ENCODE measurements at regions not wholly inside any gene's neighbourhood (a gene's known extent, or its start where the extent isn't known, plus 50 kb on each side); places are given as distances from the start of the nearest gene placed in this dataset.

DNA sequence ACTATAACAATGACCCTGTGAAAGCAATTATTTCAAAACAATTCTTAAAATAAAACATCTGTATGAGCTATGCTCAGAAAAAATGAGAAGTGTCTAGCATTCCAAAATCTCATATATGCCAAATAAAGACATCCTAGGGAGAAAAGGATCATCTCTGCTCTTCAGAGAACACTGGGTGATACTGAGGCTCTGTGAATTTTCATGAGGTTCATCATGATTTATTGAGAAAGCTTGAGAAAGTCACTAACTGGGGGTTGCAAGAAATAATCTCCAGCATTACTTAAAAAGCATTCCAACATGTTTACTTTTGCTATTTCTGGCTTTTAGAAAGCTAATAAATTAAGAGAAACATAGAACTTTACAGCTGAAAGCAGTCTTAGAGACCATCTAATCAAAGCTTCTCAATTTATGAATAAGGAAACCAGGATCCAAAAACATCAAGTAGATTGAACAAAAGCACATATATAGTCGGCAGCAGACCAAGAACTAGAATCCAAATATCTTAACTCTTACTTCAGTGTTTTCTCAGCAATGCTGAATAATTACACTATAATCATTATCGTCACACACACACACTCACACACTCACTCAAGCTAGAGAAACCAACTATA is 372.8 kb downstream of the NR2F1-AS1 start:
- TF ChIP-seq POLR2AphosphoS5 (IDR thresholded peaks at IDR 0.05; ENCODE audit: low read depth) = no peak
- no peak for TF ChIP-seq GABPA (IDR thresholded peaks at IDR 0.05; ENCODE audit: low read depth)
- TF ChIP-seq, protein P1, sequence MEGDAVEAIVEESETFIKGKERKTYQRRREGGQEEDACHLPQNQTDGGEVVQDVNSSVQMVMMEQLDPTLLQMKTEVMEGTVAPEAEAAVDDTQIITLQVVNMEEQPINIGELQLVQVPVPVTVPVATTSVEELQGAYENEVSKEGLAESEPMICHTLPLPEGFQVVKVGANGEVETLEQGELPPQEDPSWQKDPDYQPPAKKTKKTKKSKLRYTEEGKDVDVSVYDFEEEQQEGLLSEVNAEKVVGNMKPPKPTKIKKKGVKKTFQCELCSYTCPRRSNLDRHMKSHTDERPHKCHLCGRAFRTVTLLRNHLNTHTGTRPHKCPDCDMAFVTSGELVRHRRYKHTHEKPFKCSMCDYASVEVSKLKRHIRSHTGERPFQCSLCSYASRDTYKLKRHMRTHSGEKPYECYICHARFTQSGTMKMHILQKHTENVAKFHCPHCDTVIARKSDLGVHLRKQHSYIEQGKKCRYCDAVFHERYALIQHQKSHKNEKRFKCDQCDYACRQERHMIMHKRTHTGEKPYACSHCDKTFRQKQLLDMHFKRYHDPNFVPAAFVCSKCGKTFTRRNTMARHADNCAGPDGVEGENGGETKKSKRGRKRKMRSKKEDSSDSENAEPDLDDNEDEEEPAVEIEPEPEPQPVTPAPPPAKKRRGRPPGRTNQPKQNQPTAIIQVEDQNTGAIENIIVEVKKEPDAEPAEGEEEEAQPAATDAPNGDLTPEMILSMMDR (IDR thresholded peaks at IDR 0.05; ENCODE audit: insufficient read depth, low read length) = no peak
- TF ChIP-seq, protein P2, sequence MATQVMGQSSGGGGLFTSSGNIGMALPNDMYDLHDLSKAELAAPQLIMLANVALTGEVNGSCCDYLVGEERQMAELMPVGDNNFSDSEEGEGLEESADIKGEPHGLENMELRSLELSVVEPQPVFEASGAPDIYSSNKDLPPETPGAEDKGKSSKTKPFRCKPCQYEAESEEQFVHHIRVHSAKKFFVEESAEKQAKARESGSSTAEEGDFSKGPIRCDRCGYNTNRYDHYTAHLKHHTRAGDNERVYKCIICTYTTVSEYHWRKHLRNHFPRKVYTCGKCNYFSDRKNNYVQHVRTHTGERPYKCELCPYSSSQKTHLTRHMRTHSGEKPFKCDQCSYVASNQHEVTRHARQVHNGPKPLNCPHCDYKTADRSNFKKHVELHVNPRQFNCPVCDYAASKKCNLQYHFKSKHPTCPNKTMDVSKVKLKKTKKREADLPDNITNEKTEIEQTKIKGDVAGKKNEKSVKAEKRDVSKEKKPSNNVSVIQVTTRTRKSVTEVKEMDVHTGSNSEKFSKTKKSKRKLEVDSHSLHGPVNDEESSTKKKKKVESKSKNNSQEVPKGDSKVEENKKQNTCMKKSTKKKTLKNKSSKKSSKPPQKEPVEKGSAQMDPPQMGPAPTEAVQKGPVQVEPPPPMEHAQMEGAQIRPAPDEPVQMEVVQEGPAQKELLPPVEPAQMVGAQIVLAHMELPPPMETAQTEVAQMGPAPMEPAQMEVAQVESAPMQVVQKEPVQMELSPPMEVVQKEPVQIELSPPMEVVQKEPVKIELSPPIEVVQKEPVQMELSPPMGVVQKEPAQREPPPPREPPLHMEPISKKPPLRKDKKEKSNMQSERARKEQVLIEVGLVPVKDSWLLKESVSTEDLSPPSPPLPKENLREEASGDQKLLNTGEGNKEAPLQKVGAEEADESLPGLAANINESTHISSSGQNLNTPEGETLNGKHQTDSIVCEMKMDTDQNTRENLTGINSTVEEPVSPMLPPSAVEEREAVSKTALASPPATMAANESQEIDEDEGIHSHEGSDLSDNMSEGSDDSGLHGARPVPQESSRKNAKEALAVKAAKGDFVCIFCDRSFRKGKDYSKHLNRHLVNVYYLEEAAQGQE (IDR thresholded peaks at IDR 0.05; ENCODE audit: insufficient replicate concordance, low read depth) = no peak
- no peak for TF ChIP-seq SPI1 (IDR thresholded peaks at IDR 0.05; ENCODE audit: borderline replicate concordance, low read depth)
- no peak overlapping the region for H3K27ac ChIP-seq (replicated peaks)
- H3K27me3 ChIP-seq (ENCODE audit: insufficient read depth, poor library complexity, severe bottlenecking) = no peaks in the 10 kb centered on the region
- no peak overlapping the region for H3K4me3 ChIP-seq (replicated peaks; ENCODE audit: insufficient read depth, low read length)
- DNase-seq (ENCODE audit: low read depth in 1 of 2, low spot score in 1 of 2) = no peak

DNA sequence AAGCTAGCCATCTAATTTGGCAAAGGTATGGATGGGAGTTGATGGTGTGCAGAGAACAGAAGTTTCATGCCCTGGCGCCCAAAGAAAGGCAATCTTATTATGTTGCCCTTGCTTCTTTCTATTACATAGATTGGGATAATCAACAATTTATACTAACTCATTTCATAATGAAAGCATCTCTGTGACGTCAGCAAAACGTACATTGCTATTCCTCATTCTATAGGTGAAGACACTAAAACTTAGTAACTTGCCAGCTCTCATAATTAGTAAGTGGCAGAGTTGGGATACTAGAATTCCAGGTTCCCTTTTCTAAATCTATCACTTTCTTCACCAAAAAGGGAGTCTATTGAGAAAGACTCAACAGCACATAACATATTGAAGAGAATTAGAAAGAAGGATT is 374.8 kb downstream of the NR2F1-AS1 start:
- H3K27ac ChIP-seq (replicated peaks) = no peak overlapping the region
- no peak for DNase-seq (ENCODE audit: low read depth in 1 of 2, low spot score in 1 of 2)
- no peak overlapping the region for H3K4me3 ChIP-seq (replicated peaks; ENCODE audit: insufficient read depth, low read length)
- TF ChIP-seq SPI1 (IDR thresholded peaks at IDR 0.05; ENCODE audit: borderline replicate concordance, low read depth) (no peak), POLR2AphosphoS5 (IDR thresholded peaks at IDR 0.05; ENCODE audit: low read depth) (no peak)
- TF ChIP-seq, protein P2 (IDR thresholded peaks at IDR 0.05; ENCODE audit: insufficient replicate concordance, low read depth) = no peak
- no peaks in the 10 kb centered on the region for H3K27me3 ChIP-seq (ENCODE audit: insufficient read depth, poor library complexity, severe bottlenecking)

DNA sequence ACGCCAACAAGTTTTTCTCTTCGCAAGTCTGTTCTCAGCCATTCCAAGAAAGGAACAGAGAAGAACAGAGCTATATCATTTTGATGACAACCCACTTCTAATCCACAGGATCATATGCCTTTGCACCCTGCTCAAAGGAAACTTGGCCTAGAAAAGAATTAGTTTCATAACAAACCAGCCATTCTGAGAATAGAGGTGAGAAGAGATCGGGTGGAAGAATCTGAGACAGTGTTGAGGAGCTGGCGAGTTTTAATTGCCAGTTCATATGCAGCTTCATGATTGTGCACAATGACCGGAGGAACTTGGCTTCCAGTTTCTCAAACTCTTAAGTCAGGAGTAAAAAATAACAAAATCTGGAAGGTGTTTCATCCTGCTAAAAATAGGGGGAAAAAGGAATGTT is 380.0 kb downstream of the NR2F1-AS1 start:
- no peak for DNase-seq (ENCODE audit: low read depth in 1 of 2, low spot score in 1 of 2)
- H3K27ac ChIP-seq (replicated peaks) = no peak overlapping the region
- no peak overlapping the region for H3K4me3 ChIP-seq (replicated peaks; ENCODE audit: insufficient read depth, low read length)
- H3K27me3 ChIP-seq (ENCODE audit: insufficient read depth, poor library complexity, severe bottlenecking) = no peaks in the 10 kb centered on the region
- TF ChIP-seq SPI1 (IDR thresholded peaks at IDR 0.05; ENCODE audit: borderline replicate concordance, low read depth) = no peak

DNA sequence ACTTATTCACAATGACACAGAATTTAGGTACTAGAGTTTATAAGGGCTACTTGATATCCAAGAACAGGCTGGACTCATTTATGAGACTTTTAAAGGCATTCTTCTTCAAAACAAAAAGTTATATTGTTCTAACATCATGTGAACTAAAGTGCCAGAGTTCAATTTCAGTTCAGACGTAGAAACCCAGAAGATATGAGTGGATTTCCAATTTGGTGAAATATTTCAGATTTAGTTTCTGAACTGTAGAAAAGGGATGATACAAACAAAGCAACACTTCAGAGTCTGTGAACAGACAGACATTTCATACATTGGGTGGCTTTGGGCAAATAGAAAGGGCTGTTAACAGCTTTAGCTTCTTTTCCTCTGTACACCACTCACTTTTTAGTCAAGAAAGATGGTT is 384.0 kb downstream of the NR2F1-AS1 start:
- no peaks in the 10 kb centered on the region for H3K27me3 ChIP-seq (ENCODE audit: insufficient read depth, poor library complexity, severe bottlenecking)
- H3K27ac ChIP-seq (replicated peaks) = no peak overlapping the region
- TF ChIP-seq GABPA (IDR thresholded peaks at IDR 0.05; ENCODE audit: low read depth) (no peak), SPI1 (IDR thresholded peaks at IDR 0.05; ENCODE audit: borderline replicate concordance, low read depth) (no peak), POLR2AphosphoS5 (IDR thresholded peaks at IDR 0.05; ENCODE audit: low read depth) (no peak)
- TF ChIP-seq, protein P1 (IDR thresholded peaks at IDR 0.05; ENCODE audit: insufficient read depth, low read length) = no peak
- TF ChIP-seq, protein P2 (IDR thresholded peaks at IDR 0.05; ENCODE audit: insufficient replicate concordance, low read depth) = no peak
- no peak overlapping the region for H3K4me3 ChIP-seq (replicated peaks; ENCODE audit: insufficient read depth, low read length)
- no peak for DNase-seq (ENCODE audit: low read depth in 1 of 2, low spot score in 1 of 2)

Data from HL-60 (cell line).